ENCODE measurements at regions not wholly inside any gene's neighbourhood (a gene's known extent, or its start where the extent isn't known, plus 50 kb on each side); places are given as distances from the start of the nearest gene placed in this dataset.
"Not testable (repeated sequence)": the region's sequence is repeated elsewhere in the genome, so short reads cannot be mapped to it uniquely, and the experiment has no call there.

DNA sequence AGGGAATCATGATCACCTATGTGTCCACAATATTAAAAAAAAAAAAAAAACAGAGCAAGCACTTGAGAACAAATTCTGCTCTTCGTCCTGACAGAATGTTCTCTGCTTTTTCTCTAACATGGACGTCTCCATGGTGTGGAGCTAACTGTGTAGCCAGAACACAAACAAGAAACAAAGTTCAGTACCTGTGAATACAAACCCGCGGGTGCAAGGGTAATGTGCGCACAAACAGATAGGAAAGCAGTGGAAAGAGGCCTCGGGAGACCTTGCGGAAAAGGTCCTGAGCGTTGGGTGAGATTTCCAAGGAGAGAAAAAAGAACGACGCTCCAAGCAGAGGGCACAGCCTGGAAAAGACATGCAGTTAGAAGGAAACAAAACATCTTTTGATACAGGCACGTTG, 92.0 kb upstream of the TBL1X start:
- in situ Hi-C loops (cut with HindIII; ENCODE audit: low sequenced_read_pairs) = no loop called here

DNA sequence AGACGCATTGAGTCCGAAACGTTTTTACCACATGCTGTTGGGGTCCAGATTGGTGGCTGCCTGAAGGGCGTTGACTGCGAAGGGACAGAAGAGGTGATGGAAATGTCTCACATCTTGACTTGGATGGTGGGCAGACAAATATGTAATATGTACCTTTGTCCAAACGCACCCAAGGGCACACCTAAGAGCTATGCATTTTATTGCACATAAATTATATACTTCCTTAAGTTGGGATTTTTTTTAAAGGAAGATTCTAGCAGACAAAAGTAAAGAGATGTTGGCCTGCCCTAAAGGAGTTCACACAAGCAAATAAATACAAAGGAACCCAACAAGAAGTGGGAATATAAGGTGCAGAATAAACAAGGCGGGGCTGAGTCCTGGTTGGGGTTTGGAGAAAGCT, 91.1 kb upstream of the TBL1X start:
- in situ Hi-C loops (cut with HindIII; ENCODE audit: low sequenced_read_pairs) = no loop called here

DNA sequence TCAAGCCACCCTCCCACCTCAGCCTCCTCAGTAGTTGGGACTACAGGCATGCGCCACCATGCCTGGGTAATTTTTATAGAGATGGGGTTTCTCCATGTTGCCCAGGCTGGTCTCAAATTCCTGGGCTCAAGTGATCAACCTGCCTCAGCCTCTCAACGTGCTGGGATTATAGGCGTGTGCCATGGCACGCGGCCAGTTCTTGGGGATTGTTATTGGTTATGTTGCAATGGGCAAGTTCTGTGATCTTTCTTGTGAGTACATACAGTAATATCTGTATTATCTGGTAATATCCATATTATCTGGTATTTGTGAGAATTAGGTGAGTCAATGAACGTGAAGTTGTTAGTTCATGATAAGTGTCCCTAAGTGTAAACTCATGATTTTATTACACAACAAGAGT, 90.3 kb upstream of the TBL1X start:
- in situ Hi-C loops (cut with HindIII; ENCODE audit: low sequenced_read_pairs) = no loop called here

DNA sequence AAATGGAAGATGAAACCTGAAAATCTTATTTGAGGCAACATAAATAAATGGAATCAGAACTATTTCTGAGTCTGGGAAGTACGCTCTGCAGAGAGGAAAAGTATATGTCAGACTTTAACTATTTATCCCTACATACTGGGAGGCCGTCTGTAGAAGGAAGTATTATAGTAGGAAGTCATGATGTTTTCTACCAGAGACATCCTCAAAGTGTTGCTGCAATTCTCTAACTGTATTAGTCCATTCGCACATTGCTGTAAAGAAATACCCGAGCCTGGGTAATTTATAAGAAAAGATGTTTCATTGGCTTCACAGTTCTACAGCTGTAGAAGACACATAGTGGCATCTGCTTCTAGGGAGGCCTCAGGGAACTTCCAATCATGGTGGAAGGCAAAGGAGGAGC, 88.7 kb upstream of the TBL1X start:
- in situ Hi-C loops (cut with HindIII; ENCODE audit: low sequenced_read_pairs) = no loop called here

DNA sequence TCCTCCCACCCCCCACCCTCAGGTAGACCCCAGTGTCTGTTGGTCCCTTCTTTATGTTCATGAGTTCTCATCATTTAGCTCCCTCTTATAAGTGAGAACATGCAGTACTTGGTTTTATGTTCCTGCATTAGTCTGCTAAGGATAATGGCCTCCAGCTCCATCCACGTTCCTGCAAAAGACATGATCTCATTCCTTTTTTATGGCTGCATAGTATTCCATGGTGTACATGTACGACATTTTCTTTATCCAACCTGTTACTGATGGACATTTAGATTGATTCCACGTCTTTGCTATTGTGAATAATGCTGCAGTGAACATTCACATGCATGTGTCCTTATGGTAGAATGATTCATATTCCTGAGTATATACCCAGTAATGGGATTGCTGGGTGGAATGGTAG, 87.6 kb upstream of the TBL1X start:
- in situ Hi-C loops (cut with HindIII; ENCODE audit: low sequenced_read_pairs) = not testable (repeated sequence)

DNA sequence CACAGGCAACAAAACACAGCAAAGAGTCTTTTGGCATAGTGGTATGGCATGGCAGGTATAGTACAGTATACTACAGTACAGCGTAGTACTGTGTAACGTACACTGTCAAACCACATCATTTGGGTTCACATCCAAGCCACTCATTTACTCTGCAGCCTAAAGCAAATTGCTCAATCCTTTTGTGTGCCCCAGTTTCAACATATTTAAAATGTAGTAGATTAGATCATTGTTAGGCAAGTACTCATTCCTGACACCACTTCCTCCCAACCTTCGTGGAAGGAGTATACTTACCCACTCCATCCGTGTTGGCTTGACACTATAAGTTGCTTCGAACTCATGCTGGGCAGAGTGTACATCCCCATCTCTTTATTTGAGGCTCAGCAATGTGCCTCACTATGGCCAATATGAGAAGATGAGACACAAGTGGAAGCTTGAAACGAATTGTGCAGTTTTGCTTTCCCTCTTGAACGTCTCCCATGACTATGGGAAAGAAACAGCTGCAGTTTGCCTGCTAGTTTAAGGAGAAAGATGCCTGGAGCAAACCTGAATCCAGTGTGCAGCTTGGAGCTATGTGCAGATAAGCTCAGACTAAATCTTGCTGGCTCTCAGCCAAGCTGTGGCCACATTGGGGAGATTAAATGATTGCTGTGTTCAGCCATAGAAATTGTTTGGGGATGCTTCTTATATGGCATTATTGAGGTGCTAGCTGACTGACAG, 85.7 kb upstream of the TBL1X start:
- in situ Hi-C loops (cut with HindIII; ENCODE audit: low sequenced_read_pairs) = no loop called here

DNA sequence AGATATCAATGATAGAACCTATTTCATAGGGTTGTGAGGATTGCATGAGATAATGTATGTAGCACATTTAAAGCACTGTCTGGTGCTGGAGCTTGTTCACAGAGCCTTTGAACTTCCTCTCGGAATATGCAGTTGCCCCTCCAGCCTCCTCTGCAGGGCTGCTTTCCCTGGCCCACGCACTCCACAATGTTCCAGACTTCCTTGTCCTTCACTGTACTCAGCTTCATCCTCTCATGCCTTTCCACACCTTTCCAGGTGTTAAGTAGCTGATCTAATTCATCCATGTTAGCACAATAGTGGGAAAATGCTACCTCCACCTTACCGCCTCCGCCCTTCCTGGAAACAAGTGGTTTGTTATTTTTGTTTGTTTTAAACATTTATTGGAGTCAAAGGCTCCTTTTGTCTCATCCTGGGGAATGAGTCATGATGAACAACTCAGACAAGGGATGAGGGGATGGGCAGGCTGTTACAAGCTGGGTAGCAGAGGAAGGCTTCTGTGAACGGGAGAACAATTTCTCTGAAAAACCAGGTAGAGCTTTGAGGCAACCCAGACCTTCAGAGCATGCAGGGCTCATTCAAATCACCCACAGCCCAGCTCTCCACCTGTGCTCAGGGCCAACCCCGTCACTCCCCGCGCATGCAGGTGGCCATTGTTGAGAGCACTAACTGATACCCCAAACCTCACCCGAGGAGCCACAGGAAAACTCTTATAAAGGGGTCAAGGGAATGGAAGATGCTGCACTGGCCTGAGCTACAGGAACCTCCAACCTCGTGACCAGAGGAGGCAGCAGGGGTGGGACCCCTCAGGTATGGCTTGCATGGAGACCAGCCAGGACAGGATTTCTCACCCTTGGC, 84.9 kb upstream of the TBL1X start:
- in situ Hi-C loops (cut with HindIII; ENCODE audit: low sequenced_read_pairs) = no loop called here

DNA sequence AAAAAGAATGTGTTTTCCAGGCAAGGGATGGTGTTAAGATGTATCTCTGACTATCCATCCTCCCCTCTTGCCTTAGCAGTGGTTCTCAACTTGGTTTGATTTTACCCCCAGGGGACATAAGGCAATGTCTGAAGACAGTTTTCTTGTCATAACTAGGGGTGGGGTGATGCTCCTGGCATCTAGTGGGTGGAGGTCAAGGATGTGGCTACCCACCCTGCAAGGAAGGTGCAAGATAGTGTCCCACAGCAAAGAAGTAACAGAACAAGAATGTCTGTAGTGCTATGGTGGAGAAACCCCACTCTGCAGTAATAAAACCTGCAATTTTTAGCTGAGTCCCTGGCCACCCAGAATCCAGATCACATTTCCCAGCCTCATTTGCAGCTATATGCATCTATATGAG, 81.2 kb upstream of the TBL1X start:
- in situ Hi-C loops (cut with HindIII; ENCODE audit: low sequenced_read_pairs) = no loop called here

DNA sequence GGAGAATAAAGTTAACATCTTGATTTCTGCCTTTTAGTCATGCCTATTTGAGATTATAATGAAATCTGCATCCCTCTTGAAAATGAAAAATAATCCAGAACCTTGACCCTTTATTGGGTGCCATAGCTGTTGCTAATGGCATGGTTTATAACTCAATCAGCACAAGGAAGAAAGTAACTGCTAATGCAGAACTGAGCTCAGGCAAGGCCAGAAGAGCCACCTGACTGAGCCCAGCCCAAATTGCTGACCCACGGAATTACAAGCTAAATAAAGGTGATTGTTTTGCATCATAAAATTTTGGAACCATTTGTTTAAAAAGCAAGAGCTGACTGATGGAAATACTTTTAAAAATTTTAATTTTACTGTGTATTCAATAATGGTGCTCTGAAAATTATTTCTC, 76.4 kb upstream of the TBL1X start:
- in situ Hi-C loops (cut with HindIII; ENCODE audit: low sequenced_read_pairs) = no loop called here

DNA sequence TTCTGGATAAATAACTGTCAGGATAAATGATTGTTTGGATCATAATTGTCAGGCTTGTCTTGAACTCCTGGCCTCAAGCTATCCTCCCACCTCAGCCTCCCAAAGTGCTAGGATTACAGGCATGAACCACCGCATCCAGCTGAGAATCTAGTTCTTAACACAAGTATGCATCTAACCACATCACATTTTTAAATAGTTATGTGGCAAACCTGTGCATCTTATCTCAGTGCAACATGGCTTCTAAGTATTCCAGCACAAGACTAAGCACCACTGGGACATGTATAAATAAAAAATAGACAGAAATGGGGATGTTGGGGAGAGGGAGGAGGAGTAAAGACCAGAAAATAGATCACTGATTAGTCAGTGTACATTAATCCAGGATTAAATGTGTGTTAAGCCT, 74.7 kb upstream of the TBL1X start:
- in situ Hi-C loops (cut with HindIII; ENCODE audit: low sequenced_read_pairs) = no loop called here

DNA sequence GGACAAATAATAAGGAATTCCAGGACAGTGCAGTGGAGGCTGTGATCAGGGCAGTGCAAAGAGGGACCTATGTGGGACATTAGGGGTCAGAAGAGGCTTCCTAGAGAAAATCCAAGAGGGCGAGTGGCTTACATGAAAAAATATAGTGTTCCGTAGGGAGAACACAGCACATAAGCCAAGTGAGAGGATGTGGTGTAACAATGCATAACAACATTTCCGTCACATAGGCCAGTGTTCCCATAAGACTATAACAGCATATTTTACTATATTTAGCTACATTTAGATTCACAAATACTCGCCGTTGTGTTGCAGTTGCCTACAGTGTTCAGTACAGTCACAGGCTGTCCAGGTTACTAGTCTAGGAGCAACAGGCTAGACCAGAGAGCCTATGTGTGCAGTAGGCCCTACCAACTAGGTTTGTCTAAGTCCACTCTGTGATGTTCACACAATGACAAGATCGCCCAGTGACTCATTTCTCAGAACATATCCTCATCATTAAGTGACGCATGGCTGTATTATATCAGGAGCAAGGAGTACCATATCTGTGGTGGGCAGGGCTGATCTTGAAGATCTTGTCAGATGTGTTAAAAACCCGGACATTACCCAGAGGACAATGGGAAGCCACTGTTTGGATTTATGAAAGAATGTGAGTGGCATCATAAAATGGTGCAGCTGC, 74.0 kb upstream of the TBL1X start:
- in situ Hi-C loops (cut with HindIII; ENCODE audit: low sequenced_read_pairs) = no loop called here

DNA sequence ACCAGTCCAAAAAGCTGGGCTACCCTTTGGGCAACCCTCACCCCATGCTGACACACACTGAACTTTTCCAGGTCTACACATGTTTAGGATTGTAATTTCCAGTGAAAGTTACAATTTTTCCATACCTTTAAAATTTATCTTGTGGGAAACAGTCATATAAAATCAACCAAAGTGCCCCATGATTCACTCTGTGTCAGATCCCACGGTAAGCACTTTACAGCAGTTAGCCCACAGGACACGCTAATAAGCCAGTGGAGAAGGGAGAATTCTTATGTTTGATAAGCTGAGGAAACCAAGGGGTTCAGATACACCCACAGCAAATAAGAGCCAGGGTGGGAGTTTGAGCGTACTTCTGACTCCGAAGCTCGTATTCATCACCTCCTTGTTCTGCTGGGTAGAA, 72.4 kb upstream of the TBL1X start:
- in situ Hi-C loops (cut with HindIII; ENCODE audit: low sequenced_read_pairs) = no loop called here

DNA sequence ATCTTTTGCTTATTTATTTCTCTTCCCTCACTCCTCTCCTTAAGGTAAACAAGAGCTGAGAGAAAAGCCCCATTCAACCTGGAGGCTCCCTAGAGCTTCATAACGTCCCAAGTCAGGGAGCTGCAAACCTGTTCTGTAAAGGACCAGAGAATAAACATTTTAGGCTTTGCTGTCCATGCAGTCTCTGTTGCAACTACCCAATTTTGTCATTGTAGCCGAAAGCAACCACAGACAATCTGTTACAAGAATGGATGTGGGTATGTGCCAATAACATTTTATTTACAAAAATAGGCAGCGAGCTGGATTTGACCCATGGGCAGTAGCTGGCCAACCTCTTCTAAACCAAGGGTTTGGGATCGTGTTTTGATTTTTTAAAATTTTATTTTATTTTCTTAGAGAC, 71.3 kb upstream of the TBL1X start:
- in situ Hi-C loops (cut with HindIII; ENCODE audit: low sequenced_read_pairs) = no loop called here

DNA sequence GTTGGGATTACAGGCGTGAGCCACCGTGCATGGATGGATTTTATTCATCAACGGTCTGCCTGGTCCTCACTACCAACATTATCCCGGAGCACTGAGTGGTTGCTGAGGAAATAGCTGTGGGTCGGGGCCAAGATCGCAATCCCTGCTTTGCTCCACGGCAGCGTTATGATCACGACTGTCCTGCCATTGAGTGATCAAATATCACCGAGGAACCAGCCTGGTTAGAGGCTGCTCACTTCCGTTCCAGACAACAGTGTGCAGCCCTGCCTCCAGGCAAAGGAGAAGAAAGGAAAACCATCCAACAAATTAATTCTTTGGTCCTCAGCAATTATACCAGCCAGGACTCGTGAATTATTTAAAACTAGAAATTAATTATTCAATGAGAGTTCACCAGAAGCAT, 70.6 kb upstream of the TBL1X start:
- in situ Hi-C loops (cut with HindIII; ENCODE audit: low sequenced_read_pairs) = no loop called here

DNA sequence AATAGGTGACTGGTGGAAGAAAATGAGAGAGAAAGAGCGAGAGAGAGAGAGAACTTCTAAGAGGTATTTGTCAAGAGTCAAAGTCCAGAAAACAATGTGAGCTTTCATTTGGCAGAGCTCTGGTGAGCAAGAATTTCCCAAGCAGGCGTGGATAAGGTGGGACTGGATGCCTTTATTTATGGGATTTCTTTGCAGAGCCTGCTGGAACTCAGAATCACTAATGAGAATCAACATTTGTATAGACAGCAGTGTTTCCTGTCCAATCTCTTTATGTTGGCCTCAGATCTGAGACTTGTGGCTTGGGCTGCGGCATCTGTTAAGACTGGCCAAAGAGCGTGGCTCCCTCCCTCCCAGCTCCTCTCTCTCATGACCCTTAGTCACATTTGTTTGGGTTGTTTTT, 67.9 kb upstream of the TBL1X start:
- in situ Hi-C loops (cut with HindIII; ENCODE audit: low sequenced_read_pairs) = no loop called here

DNA sequence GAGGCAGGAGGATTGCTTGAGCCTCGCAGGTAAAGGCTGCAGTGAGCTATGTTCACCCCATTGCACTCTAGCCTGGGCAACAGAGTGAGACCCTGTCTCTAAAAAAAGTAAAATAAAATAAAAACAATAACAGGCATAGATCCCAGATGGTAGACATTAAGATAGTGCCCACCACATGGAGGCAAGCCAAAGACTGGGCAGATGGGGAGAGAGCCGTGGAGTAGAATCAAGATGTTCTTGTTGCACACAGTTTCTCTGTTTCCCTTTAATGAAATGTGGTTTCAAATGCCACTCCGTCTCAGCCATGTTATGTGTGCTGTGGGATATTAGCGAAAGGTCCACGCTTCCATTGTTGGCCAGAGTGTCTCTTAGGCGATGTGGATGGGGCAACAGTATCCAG, 63.8 kb upstream of the TBL1X start:
- in situ Hi-C loops (cut with HindIII; ENCODE audit: low sequenced_read_pairs) = no loop called here

DNA sequence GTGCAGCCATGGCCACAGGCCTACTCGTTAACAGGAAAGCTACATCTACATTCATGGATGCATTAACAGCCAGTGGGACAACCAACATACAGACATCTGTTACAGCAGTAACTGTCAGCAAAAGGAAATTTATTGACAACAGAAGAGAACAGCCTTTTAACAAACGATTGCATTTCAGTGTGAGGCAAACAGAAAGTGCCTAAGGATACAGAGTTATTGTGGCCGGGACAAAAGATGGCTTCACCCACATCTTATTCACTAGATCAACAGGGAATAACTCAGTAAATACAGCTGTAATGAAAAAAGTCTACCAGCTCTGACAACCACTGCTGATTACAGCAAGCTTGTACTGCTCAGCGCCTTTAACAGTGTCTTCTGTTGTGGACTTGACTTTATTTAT, 61.5 kb upstream of the TBL1X start:
- in situ Hi-C loops (cut with HindIII; ENCODE audit: low sequenced_read_pairs) = no loop called here

DNA sequence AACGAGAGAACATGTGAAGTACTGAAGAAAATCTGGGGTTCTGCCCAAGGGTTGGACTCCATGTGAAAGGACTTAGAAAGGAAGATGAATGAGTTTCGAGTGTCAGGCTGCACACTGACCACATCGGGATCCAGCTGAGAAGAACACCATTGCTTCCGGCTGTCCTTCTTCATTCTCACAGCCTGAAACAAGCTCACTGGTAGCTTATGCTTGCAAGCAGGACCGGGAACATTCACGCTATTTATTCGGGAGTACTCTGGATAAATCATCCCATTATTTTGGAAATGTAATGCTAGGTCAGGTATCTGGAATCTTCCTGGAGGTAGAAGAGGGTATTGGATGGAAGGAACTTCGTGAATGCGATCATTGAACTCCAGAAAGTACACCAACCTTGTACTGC, 59.2 kb upstream of the TBL1X start:
- in situ Hi-C loops (cut with HindIII; ENCODE audit: low sequenced_read_pairs) = not testable (repeated sequence)

DNA sequence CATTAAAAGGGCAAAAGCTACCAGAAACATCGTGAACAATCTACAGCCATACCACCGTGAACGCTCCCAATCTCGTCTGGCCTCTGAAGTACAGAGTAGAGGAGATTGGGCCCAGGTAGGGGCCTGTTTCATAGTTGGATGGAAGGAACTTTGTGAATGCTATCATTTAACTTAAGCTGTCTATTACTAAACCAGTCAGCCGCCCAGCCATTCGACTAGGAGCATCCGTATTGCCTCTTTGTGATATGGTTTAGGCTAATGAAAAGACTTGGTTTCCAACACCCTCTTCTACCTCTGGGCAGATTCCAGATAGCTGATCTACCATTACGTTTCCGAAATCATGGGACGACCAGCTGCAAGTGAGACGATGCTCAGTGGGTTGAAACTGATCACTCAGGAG, 54.0 kb upstream of the TBL1X start:
- in situ Hi-C loops (cut with HindIII; ENCODE audit: low sequenced_read_pairs) = not testable (repeated sequence)

DNA sequence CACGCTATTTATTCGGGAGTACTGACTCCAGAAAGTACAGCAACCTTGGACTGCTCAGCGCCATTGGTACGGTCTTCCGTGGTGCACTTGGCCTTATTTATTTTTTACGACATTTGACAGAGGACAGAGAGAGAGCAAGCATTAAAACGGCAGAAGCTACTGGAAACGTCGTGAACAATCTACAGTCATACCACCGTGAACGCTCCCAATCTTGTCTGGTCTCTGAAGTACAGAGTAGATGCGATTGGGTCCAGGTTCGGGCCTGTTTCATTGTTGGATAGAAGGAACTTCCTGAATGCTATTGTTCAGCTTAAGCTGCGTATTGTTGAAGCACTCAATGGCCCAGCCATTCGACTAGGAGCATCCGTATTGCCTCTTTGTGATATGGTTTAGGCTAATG, 53.2 kb upstream of the TBL1X start:
- in situ Hi-C loops (cut with HindIII; ENCODE audit: low sequenced_read_pairs) = not testable (repeated sequence)

DNA sequence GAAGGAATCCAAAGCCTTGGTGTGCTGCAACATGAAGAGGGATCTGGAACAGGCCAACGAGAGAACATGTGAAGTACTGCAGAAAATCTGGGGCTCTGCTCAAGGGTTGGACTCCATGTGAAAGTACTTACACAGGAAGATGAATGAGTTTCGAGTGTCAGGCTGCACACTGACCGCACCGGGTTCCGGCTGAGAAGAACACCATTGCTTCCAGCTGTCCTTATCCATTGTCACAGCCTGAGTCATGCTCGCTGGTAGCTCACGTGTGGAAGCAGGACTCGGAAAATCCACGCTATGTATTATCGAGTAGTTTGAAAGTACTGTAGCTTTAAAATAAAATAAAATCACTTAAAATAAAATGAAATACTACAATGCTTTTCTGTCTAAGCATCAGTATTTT, 50.4 kb upstream of the TBL1X start:
- in situ Hi-C loops (cut with HindIII; ENCODE audit: low sequenced_read_pairs) = no loop called here
